ENCODE measurements at regions not wholly inside any gene's neighbourhood (a gene's known extent, or its start where the extent isn't known, plus 50 kb on each side); places are given as distances from the start of the nearest gene placed in this dataset.

GRCh38 chr3:74409066-74409465, 205.4 kb downstream of the CNTN3 start:
- H3K9ac ChIP-seq (ENCODE audit: control insufficient read depth, insufficient read depth, low read length): no peak overlapping the region
- ATAC-seq (no peak), FAIRE-seq (no peak), DNase-seq (ENCODE audit: low read depth, low spot score) (no peak)
- H3K79me2 ChIP-seq (ENCODE audit: control insufficient read depth, insufficient read depth, low read length): no peaks in the 10 kb centered on the region
- no peaks in the 10 kb centered on the region for H3K36me3 ChIP-seq (ENCODE audit: control insufficient read depth in 2 of 2, insufficient read depth in 2 of 2, low read length in 1 of 2)
- in situ Hi-C loops (cut with MboI): no loop called here
- no peaks in the 10 kb centered on the region for H3K9me3 ChIP-seq (replicated peaks; ENCODE audit: control insufficient read depth, insufficient read depth, low read length)
- no peak overlapping the region for H3K4me3 ChIP-seq
- ChIA-PET POLR2A (no interaction called here), CTCF (no interaction called here), SMC1A (ENCODE audit: uncharacterized antibody, unreplicated experiment) (interaction anchor here (0.6 to 1.2 kb wide), 3 partner anchors 8 to 592 kb away, joined by 3 to 4 read pairs (median 3); no protein-coding TSS in a partner anchor), RAD21 (ENCODE audit: unreplicated experiment) (no interaction called here)
- no TSS peak for BruUV-seq (replicated peaks)
- no peaks in the 10 kb centered on the region for H4K20me1 ChIP-seq (ENCODE audit: control insufficient read depth, insufficient read depth)
- TF ChIP-seq MEF2B (IDR thresholded peaks at IDR 0.05; ENCODE audit: partially characterized antibody, poor library complexity, severe bottlenecking) (no peak), REST (IDR thresholded peaks at IDR 0.05; ENCODE audit: low read depth, low read length) (no peak), TCF7 (IDR thresholded peaks at IDR 0.05; ENCODE audit: borderline replicate concordance) (no peak), ELK1 (IDR thresholded peaks at IDR 0.05; ENCODE audit: low read depth, low read length) (no peak), SREBF2 (IDR thresholded peaks at IDR 0.05; ENCODE audit: low read length) (no peak), ETV6 (conservative IDR thresholded peaks at IDR 0.05 in 1 of 2, IDR thresholded peaks at IDR 0.05 in 1 of 2; ENCODE audit: borderline replicate concordance in 1 of 2, low read depth in 1 of 2) (no peak)
- no peak overlapping the region for H2AFZ ChIP-seq (ENCODE audit: control insufficient read depth, low read depth, low read length)
- no peak overlapping the region for H3K4me2 ChIP-seq (ENCODE audit: control insufficient read depth, insufficient read depth)
- H3K27ac ChIP-seq (ENCODE audit: control insufficient read depth, insufficient read depth): no peak overlapping the region
- no peaks in the 10 kb centered on the region for H3K4me1 ChIP-seq (ENCODE audit: control insufficient read depth, insufficient read depth, low read length)
- H3K27me3 ChIP-seq (replicated peaks in 1 of 2; ENCODE audit: control insufficient read depth in 2 of 2, insufficient read depth in 2 of 2, low read length in 1 of 2): no peaks in the 10 kb centered on the region
- intact Hi-C loops (cut with micrococcal nuclease; ENCODE audit: unreplicated experiment): no loop called here

All from GM12878 (cell line).